ENCODE measurements at regions not wholly inside any gene's neighbourhood (a gene's known extent, or its start where the extent isn't known, plus 50 kb on each side); places are given as distances from the start of the nearest gene placed in this dataset.
"Not testable (repeated sequence)": the region's sequence is repeated elsewhere in the genome, so short reads cannot be mapped to it uniquely, and the experiment has no call there.

- TF ChIP-seq CTCF (IDR thresholded peaks at IDR 0.05), result no peak
- ATAC-seq, result no peak
- Histone ChIP-seq H3K4me3 (no peak overlapping the region), H3K4me1 (no peaks in the 10 kb centered on the region), H3K36me3 (ENCODE audit: insufficient read depth in 1 of 2, low read depth in 1 of 2) (no peaks in the 10 kb centered on the region), H3K9me3 (no peaks in the 10 kb centered on the region), H3K27ac (no peak overlapping the region), H3K27me3 (ENCODE audit: insufficient read depth in 3 of 3, low read length in 2 of 3) (no peaks in the 10 kb centered on the region)
- 86 to 90% (median 89%) methylated on average over 2 of the region's 2 CpGs for WGBS, 3 donors
- intact Hi-C loops (cut with DNase I), result no loop called here
- DNase-seq, result no peak
Observed at GRCh38 chr4:134510544-134510943, 309.0 kb upstream of the PABPC4L start.

- intact Hi-C loops (cut with DNase I), result no loop called here
- Histone ChIP-seq H3K27me3 (ENCODE audit: insufficient read depth in 3 of 3, low read length in 2 of 3) (no peaks in the 10 kb centered on the region), H3K4me3 (no peak overlapping the region), H3K4me1 (no peaks in the 10 kb centered on the region), H3K27ac (no peak overlapping the region), H3K9me3 (no peaks in the 10 kb centered on the region), H3K36me3 (ENCODE audit: insufficient read depth in 1 of 2, low read depth in 1 of 2) (no peaks in the 10 kb centered on the region)
- TF ChIP-seq CTCF (IDR thresholded peaks at IDR 0.05), result no peak
- 75 to 80% (median 79%) methylated on average over 1 of the region's 1 CpG for WGBS, 3 donors
- DNase-seq (no peak), ATAC-seq (no peak)
Observed at GRCh38 chr4:134505511-134505910, 303.9 kb upstream of the PABPC4L start.

- no peaks in the 10 kb centered on the region for H3K4me1 ChIP-seq
- no peaks in the 10 kb centered on the region for H3K36me3 ChIP-seq (ENCODE audit: insufficient read depth in 1 of 2, low read depth in 1 of 2)
- H3K27ac ChIP-seq, result no peak overlapping the region
- H3K4me3 ChIP-seq, result no peak overlapping the region
- DNase-seq (no peak), ATAC-seq (no peak)
- WGBS, 3 donors, result 83 to 86% (median 86%) methylated on average over 10 to 16 of the region's 16 CpGs
- H3K9me3 ChIP-seq, result no peaks in the 10 kb centered on the region
- no peak for TF ChIP-seq CTCF (IDR thresholded peaks at IDR 0.05)
- intact Hi-C loops (cut with DNase I), result no loop called here
- no peaks in the 10 kb centered on the region for H3K27me3 ChIP-seq (ENCODE audit: insufficient read depth in 3 of 3, low read length in 2 of 3)
Observed at GRCh38 chr4:134501973-134502643, 300.5 kb upstream of the PABPC4L start.

- H3K4me3 ChIP-seq; H3K27me3 ChIP-seq (ENCODE audit: insufficient read depth in 3 of 3, low read length in 2 of 3); intact Hi-C loops (cut with DNase I); DNase-seq; H3K9me3 ChIP-seq; H3K27ac ChIP-seq; ATAC-seq; H3K36me3 ChIP-seq (ENCODE audit: insufficient read depth in 1 of 2, low read depth in 1 of 2); H3K4me1 ChIP-seq: not testable (repeated sequence)
- 91 to 93% (median 93%) methylated on average over 9 to 11 of the region's 11 CpGs for WGBS, 3 donors
Observed at GRCh38 chr4:134501488-134501887, 299.9 kb upstream of the PABPC4L start.

- no peaks in the 10 kb centered on the region for H3K4me1 ChIP-seq
- H3K36me3 ChIP-seq (ENCODE audit: insufficient read depth in 1 of 2, low read depth in 1 of 2), result no peaks in the 10 kb centered on the region
- H3K27me3 ChIP-seq (ENCODE audit: insufficient read depth in 3 of 3, low read length in 2 of 3), result no peaks in the 10 kb centered on the region
- DNase-seq (no peak), ATAC-seq (no peak)
- WGBS, 3 donors, result 59 to 61% (median 59%) methylated on average over 1 of the region's 1 CpG
- no peak overlapping the region for H3K4me3 ChIP-seq
- no peak for TF ChIP-seq CTCF (IDR thresholded peaks at IDR 0.05)
- intact Hi-C loops (cut with DNase I), result no loop called here
- H3K9me3 ChIP-seq, result no peaks in the 10 kb centered on the region
- H3K27ac ChIP-seq, result no peak overlapping the region
Observed at GRCh38 chr4:134499074-134499473, 297.5 kb upstream of the PABPC4L start.
